Lower leg skin (tissue), 4 donors: ENCODE measurements at regions not wholly inside any gene's neighbourhood (a gene's known extent, or its start where the extent isn't known, plus 50 kb on each side); places are given as distances from the start of the nearest gene placed in this dataset.
"Not testable (repeated sequence)": the region's sequence is repeated elsewhere in the genome, so short reads cannot be mapped to it uniquely, and the experiment has no call there.

ENCODE experiments used
- DNase-seq, 2 donors: peaks; one replicate each; pipeline ENCODE4 v3.0.0-alpha.2; 2019; ENCODE audit warnings: low spot score in 2 of 2
- H3K4me3 ChIP-seq: fragments of 200-600 bp; sonication (generic); 2 replicates; pipeline ENCODE4 v1.5.1; 2017; ENCODE audit warnings: mild to moderate bottlenecking, low read depth; ENCODE audit not compliant: poor library complexity, severe bottlenecking
- POLR2A ChIP-seq, 2 donors: fragments of 450-650 bp; IDR thresholded peaks; one replicate each; pipeline ENCODE4 v1.6.1; 2016 to 2017; ENCODE audit warnings: antibody characterized with exemption in 2 of 2, mild to moderate bottlenecking in 1 of 2, moderate library complexity in 1 of 2
- WGBS, 2 donors: methylation state at CpG; one replicate each; pipeline ENCODE4 v1.1.5; 2018; 5-methylcytosine and 5-hydroxymethylcytosine counted together
- intact Hi-C: fragments of 100-400 bp; cut with DNase I; formaldehyde crosslinking; loops from one replicate; pipeline ENCODE4 v1.15.0; 2023; ENCODE audit warnings: low total_unique reads
- TF ChIP-seq, protein P1 (sequence below), 3 donors: fragments of 450-650 bp; IDR thresholded peaks; one replicate each; pipeline ENCODE4 v1.5.1; 2016; ENCODE audit warnings: antibody characterized with exemption in 3 of 3, mild to moderate bottlenecking in 3 of 3, moderate library complexity in 2 of 3

DNA sequence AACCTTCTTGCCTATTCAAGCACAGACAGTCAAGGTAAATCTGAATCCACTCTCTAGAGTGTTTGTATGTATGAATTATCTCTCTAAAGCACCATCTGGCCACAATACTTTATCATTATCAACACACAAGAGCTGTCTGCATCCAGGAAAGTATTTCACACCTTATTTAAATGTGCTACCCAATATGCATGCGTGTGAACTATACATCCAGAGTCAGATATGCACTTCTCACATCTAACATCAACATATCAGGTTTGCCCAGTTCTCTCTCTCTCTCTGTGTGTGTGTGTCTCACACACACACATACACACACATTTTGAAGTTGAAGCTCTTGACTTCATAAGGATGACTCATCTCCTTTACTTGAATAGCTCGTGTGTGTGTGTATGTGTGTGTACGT is 697.5 kb upstream of the PCDH20 start:
- no peak for TF ChIP-seq POLR2A (IDR thresholded peaks at IDR 0.05)
- TF ChIP-seq, protein P1, sequence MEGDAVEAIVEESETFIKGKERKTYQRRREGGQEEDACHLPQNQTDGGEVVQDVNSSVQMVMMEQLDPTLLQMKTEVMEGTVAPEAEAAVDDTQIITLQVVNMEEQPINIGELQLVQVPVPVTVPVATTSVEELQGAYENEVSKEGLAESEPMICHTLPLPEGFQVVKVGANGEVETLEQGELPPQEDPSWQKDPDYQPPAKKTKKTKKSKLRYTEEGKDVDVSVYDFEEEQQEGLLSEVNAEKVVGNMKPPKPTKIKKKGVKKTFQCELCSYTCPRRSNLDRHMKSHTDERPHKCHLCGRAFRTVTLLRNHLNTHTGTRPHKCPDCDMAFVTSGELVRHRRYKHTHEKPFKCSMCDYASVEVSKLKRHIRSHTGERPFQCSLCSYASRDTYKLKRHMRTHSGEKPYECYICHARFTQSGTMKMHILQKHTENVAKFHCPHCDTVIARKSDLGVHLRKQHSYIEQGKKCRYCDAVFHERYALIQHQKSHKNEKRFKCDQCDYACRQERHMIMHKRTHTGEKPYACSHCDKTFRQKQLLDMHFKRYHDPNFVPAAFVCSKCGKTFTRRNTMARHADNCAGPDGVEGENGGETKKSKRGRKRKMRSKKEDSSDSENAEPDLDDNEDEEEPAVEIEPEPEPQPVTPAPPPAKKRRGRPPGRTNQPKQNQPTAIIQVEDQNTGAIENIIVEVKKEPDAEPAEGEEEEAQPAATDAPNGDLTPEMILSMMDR (IDR thresholded peaks at IDR 0.05): no peak
- DNase-seq: no peak
- no peak overlapping the region for H3K4me3 ChIP-seq
- intact Hi-C loops: no loop called here
- WGBS, 2 donors: 66 to 72% methylated on average over 3 of the region's 3 CpGs

DNA sequence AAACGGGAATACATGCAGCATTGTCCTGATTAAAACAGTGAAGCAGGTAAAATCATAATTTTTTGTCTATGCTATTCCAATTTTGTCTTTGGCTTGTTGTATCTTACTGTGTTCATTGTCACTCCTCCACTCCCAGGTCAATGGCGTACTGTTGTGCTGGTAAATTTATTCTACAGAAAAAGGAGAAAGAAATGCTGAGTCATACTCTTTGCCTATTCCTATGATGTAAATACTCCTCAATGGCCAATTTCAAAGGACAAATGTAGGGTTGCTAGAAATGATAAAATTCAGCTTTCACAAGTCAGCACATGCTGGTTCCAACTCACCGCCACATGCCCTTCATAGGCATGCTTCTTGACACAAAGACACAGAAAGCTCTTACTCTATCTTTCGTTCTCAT is 694.4 kb upstream of the PCDH20 start:
- WGBS, 2 donors: 76 to 81% methylated on average over 4 of the region's 4 CpGs
- DNase-seq: no peak
- no peak for TF ChIP-seq POLR2A (IDR thresholded peaks at IDR 0.05)
- TF ChIP-seq, protein P1 (IDR thresholded peaks at IDR 0.05): no peak
- intact Hi-C loops: no loop called here
- H3K4me3 ChIP-seq: no peak overlapping the region

GRCh38 chr13:62104136-62104535 is 688.5 kb upstream of the PCDH20 start:
- DNase-seq, intact Hi-C loops, H3K4me3 ChIP-seq: not testable (repeated sequence)
- 88 to 95% methylated on average over 7 of the region's 7 CpGs for WGBS, 2 donors

GRCh38 chr13:62096652-62097051 is 681.0 kb upstream of the PCDH20 start:
- intact Hi-C loops: no loop called here
- DNase-seq: no peak
- WGBS, 2 donors: 45 to 92% methylated on average over 1 of the region's 1 CpG
- no peak for TF ChIP-seq POLR2A (IDR thresholded peaks at IDR 0.05)
- TF ChIP-seq, protein P1 (IDR thresholded peaks at IDR 0.05): no peak
- H3K4me3 ChIP-seq: no peak overlapping the region

DNA sequence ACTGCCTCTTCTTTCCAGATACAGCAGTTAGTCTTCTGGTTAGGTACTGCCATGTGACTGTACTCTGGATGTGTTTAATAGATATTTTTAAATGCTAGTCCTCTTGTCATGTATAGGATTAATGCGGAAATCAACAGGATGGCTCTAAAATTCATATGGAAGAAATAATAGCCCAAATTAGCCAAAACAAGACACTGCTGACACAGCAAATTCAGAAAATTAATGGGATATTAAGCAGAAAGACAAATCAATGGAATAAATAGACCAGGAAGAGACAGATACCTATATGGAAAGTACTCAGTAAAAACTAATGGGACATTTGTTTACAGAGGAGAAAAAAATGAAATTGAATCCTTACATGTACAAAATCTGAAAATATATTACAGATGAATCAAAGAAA is 679.3 kb upstream of the PCDH20 start:
- H3K4me3 ChIP-seq: no peak overlapping the region
- 90 to 91% methylated on average over 1 of the region's 1 CpG for WGBS, 2 donors
- DNase-seq: no peak
- intact Hi-C loops: no loop called here
- TF ChIP-seq POLR2A (IDR thresholded peaks at IDR 0.05): no peak
- TF ChIP-seq, protein P1 (IDR thresholded peaks at IDR 0.05): no peak

DNA sequence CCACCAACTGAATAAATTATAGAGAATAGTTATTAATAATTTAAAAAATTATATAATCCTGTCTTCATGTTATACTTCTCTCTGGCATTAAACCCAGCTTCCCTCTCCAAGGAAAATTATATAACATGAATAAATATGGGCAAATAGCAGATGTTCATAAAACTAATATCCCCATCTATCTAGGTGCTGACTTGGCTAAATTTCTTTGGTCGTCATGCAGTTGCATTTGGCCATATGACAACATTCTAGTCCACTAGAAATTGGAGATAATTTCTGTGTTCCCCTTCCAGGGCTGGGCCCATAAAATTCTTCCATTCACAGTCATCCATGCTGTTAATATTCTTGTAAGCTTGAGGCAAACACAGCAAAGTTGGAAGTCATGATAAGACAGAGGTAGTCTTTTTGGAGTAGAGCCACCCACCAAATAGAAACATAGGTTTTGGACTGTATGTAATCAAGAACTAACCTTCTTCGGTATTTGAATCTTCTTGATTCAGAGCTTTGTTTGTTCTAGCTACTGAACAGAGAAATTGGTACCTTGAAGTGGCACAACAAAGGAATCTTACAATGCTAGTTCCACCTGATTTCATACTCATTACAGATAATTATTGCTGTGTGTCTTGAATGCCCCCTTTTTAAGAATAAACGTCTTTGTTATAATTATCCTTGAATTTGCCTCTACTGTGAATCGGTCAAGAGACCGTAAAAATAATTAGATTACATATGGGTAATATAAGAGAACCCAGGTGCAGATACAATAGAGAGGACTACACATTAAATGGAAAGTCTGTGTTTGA is 678.5 kb upstream of the PCDH20 start:
- no peak for DNase-seq
- intact Hi-C loops: no loop called here
- no peak overlapping the region for H3K4me3 ChIP-seq
- 77 to 83% methylated on average over 5 of the region's 5 CpGs for WGBS, 2 donors
- no peak for TF ChIP-seq POLR2A (IDR thresholded peaks at IDR 0.05)
- TF ChIP-seq, protein P1 (IDR thresholded peaks at IDR 0.05): no peak
